Left colon (tissue), 2 donors: ENCODE measurements at regions not wholly inside any gene's neighbourhood (a gene's known extent, or its start where the extent isn't known, plus 50 kb on each side); places are given as distances from the start of the nearest gene placed in this dataset.
"Not testable (repeated sequence)": the region's sequence is repeated elsewhere in the genome, so short reads cannot be mapped to it uniquely, and the experiment has no call there.

Source experiments
- ATAC-seq: fragments of 200-7000 bp; cut with Tn5 transposase; one replicate; pipeline ENCODE4 v1.9.1; 2020; ENCODE audit warnings: mild to moderate bottlenecking, moderate library complexity
- DNase-seq, 2 donors: peaks; one replicate each; pipeline ENCODE4 v3.0.0-alpha.2; 2020
- intact Hi-C, 2 donors: fragments of 100-400 bp; cut with DNase I in 1 of 2; cut with micrococcal nuclease in 1 of 2; formaldehyde crosslinking; loops; one replicate each; pipeline versions ENCODE4 v1.11.2 to v1.14.0; 2022; cut with DNase I, micrococcal nuclease
- donor health status: DM: no; HTN: no; CAD: no.
- donor health status: DM: yes; HTN: yes; CAD: no.

DNA sequence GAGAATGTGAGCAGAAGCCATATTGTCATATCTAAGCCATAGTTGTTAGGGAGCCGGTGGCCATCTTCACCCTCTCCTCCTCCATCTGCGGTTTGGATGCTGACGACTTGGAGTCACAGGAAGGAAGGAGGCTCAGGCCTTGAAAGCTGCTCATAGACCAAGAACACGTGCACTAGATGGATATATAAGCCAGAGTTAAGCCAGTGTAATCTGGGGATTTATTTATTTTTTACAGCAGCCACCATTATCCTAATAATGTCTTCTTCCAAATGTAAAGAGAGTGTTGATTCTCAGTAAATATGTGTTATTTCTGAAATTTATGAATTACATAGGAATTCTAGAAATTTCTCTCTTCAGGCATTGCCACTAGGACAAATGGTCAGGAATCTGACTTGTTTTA, 689.9 kb downstream of the QKI start:
- ATAC-seq (no peak), DNase-seq (no peak)
- intact Hi-C loops = loop anchor here in 1 of 2 donors (10.0 kb wide), 1 partner anchor 680 kb away; no protein-coding TSS in a partner anchor

DNA sequence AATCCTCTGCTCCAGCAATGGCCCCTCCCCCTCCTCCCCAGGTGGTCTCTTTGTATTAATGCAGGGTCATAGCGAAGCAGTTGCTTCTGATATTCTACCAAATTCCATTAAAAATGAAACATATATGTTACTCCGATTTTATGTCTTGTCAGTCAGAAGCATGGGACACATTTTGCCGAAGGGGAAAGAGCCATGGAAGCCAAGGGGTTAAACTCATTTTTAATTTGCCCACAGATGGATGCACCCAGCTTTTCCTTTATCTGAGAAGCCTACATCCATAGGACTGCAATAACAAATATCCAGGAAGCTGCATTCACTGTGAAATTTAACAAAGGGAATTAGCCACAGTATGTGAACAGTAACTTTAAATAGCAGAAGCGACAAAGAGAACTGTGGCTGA, 688.2 kb downstream of the QKI start:
- DNase-seq (no peak), ATAC-seq (no peak)
- intact Hi-C loops = loop anchor here in 1 of 2 donors (10.0 kb wide), 1 partner anchor 678 kb away; no protein-coding TSS in a partner anchor

DNA sequence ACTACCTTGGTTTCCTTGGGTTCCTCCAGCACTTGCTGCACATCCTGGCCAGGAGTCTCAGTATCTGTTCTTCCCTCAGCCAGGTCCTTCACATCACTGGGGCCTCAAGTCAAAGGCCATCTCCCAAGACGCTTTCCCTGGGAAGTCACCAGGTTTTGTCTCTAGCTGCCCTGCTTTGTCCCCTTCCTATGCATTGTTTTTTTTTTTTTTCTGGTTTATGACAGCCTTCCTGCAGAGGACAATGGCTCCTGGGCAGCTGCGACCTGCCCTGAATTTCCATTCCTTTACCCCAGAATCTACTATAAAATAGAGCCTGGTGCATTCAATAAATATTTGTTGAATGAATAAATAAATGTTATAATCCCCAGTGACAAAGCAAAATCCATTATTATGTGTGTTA, 687.3 kb downstream of the QKI start:
- ATAC-seq (no peak), DNase-seq (no peak)
- intact Hi-C loops = loop anchor here in 1 of 2 donors (10.0 kb wide), 1 partner anchor 677 kb away; no protein-coding TSS in a partner anchor

DNA sequence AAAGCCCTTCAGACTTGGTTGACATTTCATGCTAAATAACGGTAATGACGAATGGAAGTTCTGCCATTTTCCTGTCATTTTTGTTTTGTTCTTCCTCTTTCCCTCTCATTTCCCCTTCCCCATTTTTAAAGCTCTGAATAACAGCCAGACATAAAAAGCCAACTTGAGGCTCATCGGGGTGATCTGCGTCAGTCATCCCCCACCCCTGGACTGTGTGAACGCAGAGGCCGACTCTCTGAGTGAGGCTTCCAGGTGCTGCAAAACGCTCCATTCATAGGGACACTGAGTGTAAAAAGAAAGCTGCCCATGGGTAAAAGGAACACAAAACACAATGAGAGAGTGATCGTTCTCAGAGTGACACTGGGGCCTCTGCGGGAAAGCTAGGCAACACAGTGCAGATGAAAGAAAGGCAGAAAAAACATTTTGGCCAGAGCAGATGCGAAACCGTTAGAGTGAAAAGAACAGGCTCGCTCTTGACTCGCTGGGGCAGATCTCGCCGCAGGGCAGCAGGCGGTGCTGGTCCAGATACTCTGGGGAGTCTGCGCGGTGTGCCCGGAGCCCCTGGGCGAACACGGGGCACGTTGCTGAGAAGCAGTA, 684.8 kb downstream of the QKI start:
- DNase-seq (no peak), ATAC-seq (no peak)
- intact Hi-C loops = no loop called here

DNA sequence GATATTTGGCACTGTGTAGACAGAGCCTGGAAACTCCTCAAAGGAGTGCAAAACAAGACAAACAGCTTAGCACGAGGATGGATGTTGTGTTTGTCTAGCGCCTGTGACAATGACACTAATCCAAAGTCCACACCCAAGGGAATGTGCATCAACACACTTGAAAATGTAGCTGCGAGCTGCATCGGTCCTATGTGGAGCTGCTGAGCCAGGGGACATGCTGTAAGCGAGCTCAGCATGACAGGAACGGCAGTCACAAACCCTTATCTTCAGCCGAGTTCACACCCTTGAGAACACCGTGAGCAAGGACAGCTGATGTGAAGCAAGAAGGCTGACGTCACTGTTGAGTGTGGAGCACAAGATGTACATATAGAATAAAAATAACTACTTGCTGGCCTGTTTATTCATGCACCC, 684.3 kb downstream of the QKI start:
- no peak for DNase-seq
- ATAC-seq = no peak
- intact Hi-C loops = no loop called here

DNA sequence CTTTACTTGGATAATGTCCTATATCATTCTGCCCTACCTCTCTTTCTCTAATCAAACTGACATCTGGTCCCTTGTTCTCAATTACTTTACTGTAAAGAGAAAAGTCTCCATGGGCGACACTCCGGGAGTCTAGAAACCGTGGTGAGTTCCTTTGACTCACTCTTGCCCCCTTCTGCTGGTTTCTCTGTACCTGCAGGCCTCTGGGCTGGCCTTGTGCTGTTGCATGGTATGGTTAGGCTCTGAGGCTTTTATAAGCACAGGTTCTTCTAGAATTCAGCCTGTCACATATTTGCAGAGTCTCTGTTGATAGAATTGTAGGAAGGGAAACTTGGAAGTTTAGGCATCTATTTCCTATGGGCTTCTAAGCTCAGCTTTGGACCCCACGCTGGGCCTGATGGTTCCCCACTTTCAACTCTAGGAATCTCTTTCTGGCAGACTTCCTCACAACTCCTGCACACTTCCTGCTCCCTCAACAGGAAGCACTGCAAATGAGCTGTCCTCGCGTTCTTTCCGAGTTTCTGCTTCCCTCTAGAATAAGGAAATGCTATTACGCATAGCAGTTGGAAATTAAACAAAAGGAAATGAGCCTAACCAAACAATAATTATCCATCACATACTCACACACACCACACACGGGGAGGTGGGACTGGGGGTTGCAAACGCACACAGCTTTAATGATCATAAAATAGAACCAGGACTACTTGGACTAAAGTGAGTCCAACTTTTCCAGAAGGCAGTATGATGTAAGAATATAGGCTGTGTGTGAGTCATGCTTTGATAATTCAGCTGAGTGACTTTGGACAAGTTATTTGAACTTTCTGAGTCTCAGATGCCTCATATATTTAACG, 683.3 kb downstream of the QKI start:
- intact Hi-C loops = no loop called here
- ATAC-seq (no peak), DNase-seq (no peak)

DNA sequence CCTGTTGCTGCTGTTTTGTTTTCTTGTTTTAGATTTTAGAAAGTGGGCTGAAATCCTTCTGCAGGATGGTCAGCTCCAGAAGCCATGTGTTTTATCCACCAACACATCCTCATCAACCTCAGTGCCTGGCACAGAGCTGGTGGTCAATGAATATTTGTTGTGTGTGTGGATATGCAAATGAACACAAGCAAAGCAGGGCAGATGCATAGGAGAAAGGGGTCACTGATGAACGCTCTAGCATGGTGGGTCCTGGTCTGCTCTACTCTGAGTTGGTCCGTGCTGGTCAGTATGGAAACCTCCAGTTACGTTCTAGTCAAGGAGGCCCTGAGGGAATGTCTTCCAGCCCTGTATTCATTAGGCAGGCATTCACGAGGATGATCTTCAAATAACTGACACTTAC, 682.5 kb downstream of the QKI start:
- ATAC-seq = no peak
- DNase-seq = no peak
- intact Hi-C loops = no loop called here

DNA sequence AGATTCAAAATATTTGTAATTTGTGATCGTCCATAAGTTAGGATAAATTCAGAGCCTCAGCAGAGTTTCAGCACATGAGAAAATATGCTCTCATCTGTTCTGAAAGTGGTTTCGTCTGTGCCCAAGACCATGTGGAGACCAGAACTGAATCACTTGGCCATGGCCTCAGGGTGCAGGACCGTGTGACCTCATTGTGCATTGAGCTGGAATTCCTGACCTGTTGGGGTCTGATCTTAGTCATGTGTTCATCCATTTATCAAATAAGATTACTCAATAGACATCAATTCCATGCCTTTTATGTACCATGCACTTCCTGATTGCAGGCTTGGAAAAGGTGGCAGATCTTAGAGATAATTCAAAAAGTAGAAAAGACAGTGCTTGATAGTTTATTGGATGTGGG, 680.5 kb downstream of the QKI start:
- DNase-seq (no peak), ATAC-seq (no peak)
- intact Hi-C loops = no loop called here

DNA sequence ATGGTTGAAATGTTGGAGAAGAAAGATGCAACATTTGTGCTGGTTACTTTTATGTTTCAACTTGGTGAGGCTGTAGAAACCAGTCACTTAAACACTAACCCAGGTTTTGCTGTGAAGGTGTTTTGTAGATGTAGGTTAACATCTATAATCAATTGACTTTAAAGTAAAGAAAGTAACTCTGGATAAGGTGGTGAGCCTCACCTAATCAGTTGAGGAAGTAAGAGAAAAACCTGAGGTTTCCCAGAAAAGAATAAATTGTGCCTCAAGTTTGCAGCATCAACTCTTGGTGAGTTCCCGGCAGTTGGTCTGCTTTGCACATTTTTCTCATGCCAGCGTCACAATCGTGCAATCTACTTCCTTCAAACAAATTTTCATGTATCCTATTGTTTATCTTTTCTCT, 673.4 kb downstream of the QKI start:
- intact Hi-C loops = no loop called here

DNA sequence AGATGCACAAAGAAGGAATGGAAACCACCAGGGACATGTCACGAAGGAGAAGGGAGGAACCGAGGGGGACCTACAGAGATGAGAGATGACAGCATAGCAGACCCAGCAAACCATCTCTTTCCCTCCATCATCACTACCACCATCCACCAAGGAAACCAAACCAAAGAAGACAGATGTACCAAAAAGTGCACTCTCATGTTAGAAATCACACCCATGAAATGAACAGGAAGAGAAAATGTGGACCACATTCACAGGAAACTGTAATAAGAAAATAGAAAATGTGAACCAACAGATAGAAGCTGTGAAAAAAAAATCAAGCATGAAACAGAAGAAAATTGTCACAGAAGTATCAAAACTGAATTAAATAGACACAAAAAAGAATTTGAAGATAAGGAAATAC, 672.7 kb downstream of the QKI start:
- intact Hi-C loops = no loop called here
- ATAC-seq (no peak), DNase-seq (no peak)

More for the DNA sequence above, 673.4 kb downstream of the QKI start:
- DNase-seq (no peak), ATAC-seq (no peak)

DNA sequence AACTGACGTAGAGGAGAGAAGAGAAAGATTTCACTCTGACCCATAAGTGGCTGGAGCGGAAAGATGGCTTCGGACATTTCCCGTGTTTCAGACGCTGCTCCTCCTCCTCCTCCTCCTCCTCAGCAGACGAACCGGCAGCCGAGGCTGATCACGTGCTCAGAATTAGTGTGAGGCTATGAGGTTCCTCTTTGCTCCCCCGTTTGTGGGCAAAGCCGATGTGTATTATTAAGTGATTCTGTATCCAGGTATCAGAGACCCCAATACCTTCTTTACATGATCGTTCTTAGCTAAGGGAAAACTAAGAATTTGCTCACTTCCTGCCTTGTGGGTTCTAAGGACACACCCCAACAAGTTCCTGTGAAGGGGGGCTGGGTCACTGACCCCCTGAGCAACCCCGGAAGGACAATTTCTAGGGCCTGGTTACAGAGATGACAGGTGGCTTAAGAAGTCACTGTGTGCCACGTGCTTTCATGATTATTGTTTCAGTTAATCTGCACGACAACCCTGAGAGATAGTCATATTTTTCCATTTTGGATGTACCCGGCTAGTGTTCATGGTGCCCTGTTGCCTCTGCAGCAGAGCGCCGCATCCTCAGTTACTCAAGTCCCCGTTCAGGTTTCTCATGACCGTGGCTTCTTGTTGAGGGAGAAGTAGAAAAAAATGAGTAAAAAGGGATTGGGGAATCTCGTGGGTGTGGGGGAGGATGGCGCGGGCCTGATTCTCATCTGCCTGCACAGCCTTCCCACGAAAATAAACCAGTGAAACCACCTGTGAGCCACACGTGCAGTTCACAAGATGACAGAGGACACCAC, 671.8 kb downstream of the QKI start:
- ATAC-seq = no peak

DNA sequence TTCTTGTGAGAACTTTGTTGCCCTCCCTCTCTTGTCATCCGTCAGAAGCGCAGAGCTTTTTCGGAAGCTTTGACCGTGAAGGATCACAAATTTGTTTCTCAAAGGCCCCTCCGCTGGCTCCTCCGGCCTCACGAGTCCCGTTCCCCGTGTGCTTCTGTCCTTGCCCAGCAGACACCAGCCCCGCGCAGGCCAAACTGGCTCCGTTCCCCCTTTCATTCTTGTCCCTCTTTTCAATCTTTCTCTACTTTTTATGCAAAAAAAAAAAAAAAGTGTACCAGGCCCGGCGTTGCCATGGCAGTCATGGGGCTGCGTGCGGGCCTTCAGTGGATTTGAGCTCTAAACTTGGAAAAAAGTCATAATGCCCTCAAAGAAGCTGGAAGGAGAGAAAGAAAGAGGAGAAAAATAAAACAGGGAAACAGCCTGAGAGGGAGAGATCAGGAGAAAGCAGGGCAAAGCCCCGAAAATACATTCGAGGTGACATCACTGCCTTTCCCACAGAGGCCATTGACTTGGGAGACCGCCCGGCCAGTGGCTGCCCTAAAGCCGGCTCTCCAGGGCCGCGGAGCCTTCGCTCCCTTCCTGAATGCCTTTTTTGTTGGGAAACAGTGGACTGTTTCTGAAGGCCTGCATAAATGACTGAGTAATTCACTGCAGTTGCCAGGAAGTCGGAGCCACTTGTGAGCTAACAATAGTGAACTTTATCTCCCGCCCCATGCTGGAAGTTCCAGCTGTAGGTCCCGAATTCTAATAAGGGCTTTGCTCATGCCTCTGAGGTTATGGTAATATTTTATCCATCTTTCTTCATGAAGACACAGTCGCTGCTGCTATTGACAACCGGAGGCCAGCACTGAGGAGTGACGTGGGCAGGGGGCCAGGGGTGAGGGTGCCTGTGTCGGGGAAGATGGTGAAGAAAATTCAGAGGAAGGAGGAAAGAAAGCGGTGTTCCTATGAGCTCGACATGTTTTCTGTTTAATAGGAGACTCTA, 670.9 kb downstream of the QKI start:
- DNase-seq (no peak), ATAC-seq (no peak)
- intact Hi-C loops = no loop called here

More for the DNA sequence above, 671.8 kb downstream of the QKI start:
- intact Hi-C loops = no loop called here
- DNase-seq = no peak

DNA sequence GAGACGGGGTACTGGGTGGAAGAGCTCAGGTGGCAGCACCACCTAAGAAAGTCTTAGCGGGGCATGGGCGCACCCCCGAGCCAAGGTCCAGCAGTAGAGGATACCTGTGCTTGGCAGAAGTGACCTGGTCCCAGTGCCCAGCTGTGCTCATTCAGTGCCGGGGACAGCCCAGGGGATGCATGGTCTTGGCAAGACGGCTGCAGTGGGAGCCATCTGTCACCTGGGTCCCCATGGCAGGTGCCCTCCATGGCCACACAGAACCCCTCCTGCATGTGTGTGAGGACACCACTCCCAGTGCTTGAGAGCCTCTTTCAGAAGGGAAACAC, 664.7 kb downstream of the QKI start:
- ATAC-seq (no peak), DNase-seq (no peak)
- intact Hi-C loops = no loop called here

DNA sequence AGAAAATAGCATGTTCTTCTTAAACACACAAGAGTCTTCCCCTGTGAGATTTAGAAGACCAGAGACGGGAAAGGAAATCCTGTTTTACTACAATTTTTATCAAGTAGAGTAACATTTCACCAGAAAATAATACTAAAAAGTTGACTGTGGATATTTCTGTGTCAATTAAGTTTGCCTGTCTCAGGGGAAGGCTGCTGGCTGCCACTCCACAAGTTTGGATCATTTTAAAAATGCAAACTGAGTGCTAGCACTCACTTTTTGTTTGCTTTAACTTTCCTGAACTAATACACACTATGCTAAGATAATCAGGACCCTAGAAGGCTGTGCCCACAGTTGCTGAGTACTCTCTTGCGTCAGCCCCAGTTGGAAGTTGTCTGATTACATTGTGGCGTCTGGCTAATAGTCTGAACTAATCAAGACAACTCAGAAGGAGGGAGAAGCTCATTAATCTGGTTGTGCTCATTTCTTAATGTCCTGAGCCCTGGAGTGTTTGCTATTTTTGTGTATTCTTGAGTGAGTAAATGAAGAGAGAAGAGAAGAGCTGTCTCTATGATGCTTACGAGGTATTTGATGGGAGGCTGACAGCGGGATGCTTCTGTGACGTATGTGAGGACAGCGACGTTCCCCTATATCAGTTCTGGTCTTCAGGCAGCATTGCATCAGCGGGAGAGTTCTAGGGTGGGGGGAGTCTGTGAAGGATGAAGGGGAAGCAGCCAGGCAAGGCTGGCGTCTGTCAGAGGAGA, 664.2 kb downstream of the QKI start:
- no peak for DNase-seq
- no peak for ATAC-seq
- intact Hi-C loops = no loop called here

DNA sequence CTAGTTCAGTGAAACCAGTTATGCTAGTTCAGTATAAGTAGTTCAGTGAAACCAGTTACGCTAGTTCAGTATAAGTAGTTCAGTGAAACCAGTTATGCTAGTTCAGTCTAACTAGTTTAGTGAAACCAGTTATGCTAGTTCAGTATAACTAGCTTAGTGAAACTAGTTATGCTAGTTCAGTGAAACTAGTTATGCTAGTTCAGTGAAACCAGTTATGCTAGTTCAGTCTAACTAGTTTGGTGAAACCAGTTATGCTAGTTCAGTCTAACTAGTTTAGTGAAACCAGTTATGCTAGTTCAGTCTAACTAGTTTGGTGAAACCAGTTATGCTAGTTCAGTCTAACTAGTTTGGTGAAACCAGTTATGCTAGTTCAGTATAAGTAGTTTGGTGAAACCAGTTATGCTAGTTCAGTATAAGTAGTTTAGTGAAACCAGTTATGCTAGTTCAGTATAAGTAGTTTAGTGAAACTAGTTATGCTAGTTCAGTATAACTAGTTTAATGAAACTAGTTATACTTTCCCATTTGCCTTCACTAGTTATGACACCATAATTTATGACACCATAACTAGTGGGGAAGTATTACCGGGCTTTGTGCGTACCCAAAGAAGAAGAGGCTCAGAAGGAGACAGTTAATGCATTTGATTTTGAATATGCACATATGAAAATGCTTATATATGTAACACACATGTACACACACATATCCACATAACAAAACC, 662.5 kb downstream of the QKI start:
- DNase-seq, intact Hi-C loops, ATAC-seq: not testable (repeated sequence)

DNA sequence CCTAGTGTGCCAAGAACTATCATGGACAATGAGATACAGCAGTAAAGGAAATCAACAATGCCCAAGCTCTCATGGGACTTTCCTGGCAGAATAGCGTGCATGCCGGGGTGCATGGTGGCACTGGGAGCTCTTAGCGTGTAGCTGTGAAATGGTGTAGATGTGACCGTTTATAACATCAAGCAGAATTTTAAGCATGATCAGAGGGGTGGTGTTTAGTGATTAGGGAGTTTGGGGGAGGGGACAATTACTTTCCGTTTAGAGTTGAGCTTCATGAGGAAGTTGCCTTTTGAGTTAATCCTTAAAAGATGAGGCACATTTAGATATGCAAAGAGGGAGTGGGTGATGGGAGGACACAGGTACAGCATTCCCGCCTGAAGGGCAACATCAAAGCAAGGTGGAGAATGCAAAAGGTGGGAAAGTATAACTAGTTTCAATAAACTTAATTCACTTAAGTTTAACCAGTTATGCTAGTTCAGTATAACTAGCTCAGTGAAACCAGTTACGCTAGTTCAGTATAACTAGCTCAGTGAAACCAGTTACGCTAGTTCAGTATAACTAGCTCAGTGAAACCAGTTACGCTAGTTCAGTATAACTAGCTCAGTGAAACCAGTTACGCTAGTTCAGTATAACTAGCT, 661.6 kb downstream of the QKI start:
- intact Hi-C loops = no loop called here
- ATAC-seq = no peak
- DNase-seq = no peak

DNA sequence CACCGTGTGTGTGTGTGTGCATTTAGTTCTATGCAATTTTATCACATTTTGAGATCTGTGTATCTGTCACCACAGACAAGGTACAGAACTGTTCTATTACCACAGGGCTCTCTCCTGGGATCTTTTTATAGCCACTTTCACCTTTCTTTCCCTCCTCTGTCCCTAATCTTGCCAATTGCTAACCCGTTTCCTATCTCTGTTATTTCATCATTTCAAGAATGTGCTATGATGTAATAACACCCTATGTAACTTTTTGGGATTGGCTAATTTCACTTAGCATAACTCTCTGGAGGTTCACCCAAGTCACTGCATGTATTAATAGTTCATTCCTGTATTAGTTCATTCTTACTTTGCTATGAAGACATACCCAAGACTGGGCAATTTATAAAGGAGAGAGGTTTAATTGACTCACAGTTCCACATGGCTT, 657.7 kb downstream of the QKI start:
- DNase-seq = no peak
- ATAC-seq = no peak
- intact Hi-C loops = no loop called here
